HCT116 (cell line): ENCODE measurements at regions not wholly inside any gene's neighbourhood (a gene's known extent, or its start where the extent isn't known, plus 50 kb on each side); places are given as distances from the start of the nearest gene placed in this dataset.

ENCODE experiments used
- ATAC-seq: fragments of 200-7000 bp; cut with Tn5 transposase; 2 replicates; pipeline ENCODE4 v1.9.1; 2020; ENCODE audit warnings: mild to moderate bottlenecking, moderate library complexity
- BruUV-seq: library from RNA; stranded (reverse); fragments of 400-500 nt; replicated peaks from 2 replicates; lab custom pipeline; 2021; lab: Mats Ljungman, UMichigan
- CTCF ChIA-PET: fragments of 300-600 bp; sonication (Branson Sonifier 250); formaldehyde crosslinking; loops from one replicate; lab custom pipeline; 2021; ENCODE audit warnings: antibody characterized with exemption; lab: Charles Lee
- POLR2A ChIA-PET: fragments of 300-600, 350-600 bp; sonication (Branson Sonifier 250); formaldehyde crosslinking; loops from one replicate; lab custom pipeline; 2021; ENCODE audit warnings: antibody characterized with exemption; lab: Charles Lee
- RAD21 ChIA-PET, 2 experiments: fragments of 300-600 bp; sonication (Branson Sonifier 250); formaldehyde crosslinking; loops; one replicate each; lab custom pipeline; 2023; ENCODE audit warnings: low total read pairs in 2 of 2; ENCODE audit not compliant: uncharacterized antibody in 2 of 2, unreplicated experiment in 2 of 2, low non-redundant PET in 1 of 2; lab: Charles Lee
- DNase-seq: peaks from one replicate; pipeline ENCODE4 v3.0.0-alpha.2; 2010; ENCODE audit warnings: low read depth, low spot score
- H2AFZ ChIP-seq: fragments of 200-600 bp; shearing (Covaris generic), sonication (generic); 2 replicates; pipeline ENCODE4 v1.6.1; 2017; ENCODE audit warnings: low read depth, mixed run types, mixed read lengths, antibody characterized with exemption, low read length; ENCODE audit not compliant: poor library complexity, severe bottlenecking
- H3K27ac ChIP-seq: 2 replicates; pipeline ENCODE4 v1.5.1; 2012; ENCODE audit warnings: low read depth, low read length
- H3K27me3 ChIP-seq: fragments of 200-600 bp; sonication (generic); 2 replicates; pipeline ENCODE4 v1.6.1; 2016; ENCODE audit warnings: mixed run types, low read length, mixed read lengths; ENCODE audit not compliant: insufficient read depth
- H3K36me3 ChIP-seq, 2 experiments: fragments of 200-500 bp in 1 of 2; fragments of 200-600 bp in 1 of 2; sonication (Bioruptor generic) in 1 of 2; sonication (generic) in 1 of 2; 2 replicates each; pipeline versions ENCODE4 v1.5.1 to v1.6.1; 2014 to 2016; ENCODE audit warnings: low read length in 2 of 2, inconsistent platforms in 1 of 2, mixed read lengths in 1 of 2, mixed run types in 1 of 2; ENCODE audit not compliant: insufficient read depth in 2 of 2, control insufficient read depth in 1 of 2
- H3K4me1 ChIP-seq, 2 experiments: fragments of 200-600 bp in 1 of 2; sonication (generic) in 1 of 2; 2 replicates each; pipeline versions ENCODE4 v1.5.1 to v1.6.1; 2012 to 2017; ENCODE audit warnings: low read length in 2 of 2, inconsistent platforms in 1 of 2, mild to moderate bottlenecking in 1 of 2, mixed read lengths in 1 of 2, mixed run types in 1 of 2, moderate library complexity in 1 of 2; ENCODE audit not compliant: insufficient read depth in 2 of 2, control insufficient read depth in 1 of 2
- H3K4me2 ChIP-seq: fragments of 200-600 bp; sonication (generic); 2 replicates; pipeline ENCODE4 v1.6.1; 2017; ENCODE audit warnings: mixed run types, low read length, mixed read lengths
- H3K4me3 ChIP-seq, 2 experiments: fragments of 200-600 bp in 1 of 2; sonication (generic) in 1 of 2; replicated peaks in 1 of 2; 2 replicates each; pipeline ENCODE4 v1.5.1; 2011 to 2016; ENCODE audit warnings: low read length in 2 of 2, control low read depth in 1 of 2, low read depth in 1 of 2, mild to moderate bottlenecking in 1 of 2, mixed read lengths in 1 of 2, mixed run types in 1 of 2
- H3K79me2 ChIP-seq: fragments of 200-600 bp; sonication (generic); 2 replicates; pipeline ENCODE4 v1.6.1; 2017; ENCODE audit warnings: mild to moderate bottlenecking, mixed run types, low read length, moderate library complexity, mixed read lengths; ENCODE audit not compliant: insufficient read depth
- H3K9ac ChIP-seq: fragments of 200-600 bp; sonication (generic); 2 replicates; pipeline ENCODE4 v1.6.1; 2016; ENCODE audit warnings: low read length, mixed read lengths
- H3K9me2 ChIP-seq: fragments of 200-600 bp; sonication (generic), shearing (Covaris generic); 2 replicates; pipeline ENCODE4 v1.6.1; 2017; ENCODE audit warnings: mixed run types, mild to moderate bottlenecking, moderate library complexity; ENCODE audit not compliant: insufficient read depth
- H3K9me3 ChIP-seq, 2 experiments: fragments of 200-500 bp in 1 of 2; fragments of 200-600 bp in 1 of 2; sonication (Bioruptor generic) in 1 of 2; sonication (generic) in 1 of 2; 2 replicates each; pipeline ENCODE4 v1.6.1; 2014 to 2017; ENCODE audit warnings: low read length in 2 of 2, mixed read lengths in 2 of 2, inconsistent platforms in 1 of 2, low read depth in 1 of 2, mild to moderate bottlenecking in 1 of 2, mixed run types in 1 of 2, moderate library complexity in 1 of 2; ENCODE audit not compliant: control insufficient read depth in 1 of 2, insufficient read depth in 1 of 2
- H4K20me1 ChIP-seq: fragments of 200-600 bp; sonication (generic), shearing (Covaris generic); 2 replicates; pipeline ENCODE4 v1.6.1; 2017; ENCODE audit warnings: mixed run types, mild to moderate bottlenecking, moderate library complexity; ENCODE audit not compliant: insufficient read depth
- EZH2phosphoT487 ChIP-seq: fragments of 200-600 bp; IDR thresholded peaks from 2 replicates; pipeline ENCODE4 v1.6.1; 2018; ENCODE audit warnings: antibody characterized with exemption, borderline replicate concordance
- SIN3A ChIP-seq: IDR thresholded peaks from 2 replicates; pipeline ENCODE4 v1.6.1; 2012; ENCODE audit warnings: low read depth
- SP1 ChIP-seq: IDR thresholded peaks from 2 replicates; pipeline ENCODE4 v1.6.1; 2012; ENCODE audit warnings: low read depth
- YY1 ChIP-seq: IDR thresholded peaks from 2 replicates; pipeline ENCODE4 v1.6.1; 2011; ENCODE audit warnings: low read length, low read depth, moderate library complexity, mild to moderate bottlenecking; ENCODE audit not compliant: insufficient replicate concordance; ENCODE audit errors: extremely low read depth
- ZNF274 ChIP-seq: fragments of 200-500 bp; sonication (Bioruptor generic); IDR thresholded peaks from 2 replicates; pipeline ENCODE4 v1.6.1; 2014; ENCODE audit warnings: mild to moderate bottlenecking, low read depth, low read length, inconsistent platforms
- intact Hi-C: fragments of 100-400 bp; cut with micrococcal nuclease; formaldehyde crosslinking; loops from 2 replicates; pipeline ENCODE4 v1.10.0; 2022

DNA sequence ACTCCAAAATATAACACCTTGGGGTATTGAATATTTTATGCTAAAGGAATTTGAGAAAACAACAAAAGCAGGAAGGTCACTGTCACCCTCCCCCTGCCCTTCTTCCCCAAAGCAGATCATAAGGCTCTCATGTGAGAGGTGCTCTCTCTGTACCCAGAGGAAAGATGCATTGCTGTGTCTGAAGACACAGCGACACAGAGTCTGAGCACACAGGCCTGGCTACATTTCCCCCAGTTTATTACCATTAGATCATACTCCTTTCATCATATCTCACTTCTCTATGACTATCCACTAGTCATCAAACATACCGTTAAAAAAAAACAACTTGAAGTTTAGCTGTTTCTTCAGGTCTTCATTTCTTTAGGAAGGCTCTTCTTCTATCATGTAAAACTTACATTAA, 127.1 kb downstream of the PPIAL4G start:
- Histone ChIP-seq H3K9me3 (no peaks in the 10 kb centered on the region), H3K4me3 (no peak overlapping the region), H3K9ac (no peak overlapping the region), H3K27ac (no peak overlapping the region), H3K4me1 (peaks cover 0 to 17% of the 10 kb centered on the region in 2 experiments; a peak in 3 of 4 replicates), H3K79me2 (no peaks in the 10 kb centered on the region), H2AFZ (no peak overlapping the region), H3K36me3 (no peaks in the 10 kb centered on the region), H4K20me1 (no peaks in the 10 kb centered on the region), H3K4me2 (no peak overlapping the region), H3K27me3 (no peaks in the 10 kb centered on the region), H3K9me2 (no peaks in the 10 kb centered on the region)
- ChIA-PET POLR2A (interaction anchor here (1.5 to 2.6 kb wide), 3 partner anchors 19 to 92 kb away, joined by 4 to 7 read pairs (median 7); no protein-coding TSS in a partner anchor), RAD21 (no interaction called here), CTCF (no interaction called here)
- intact Hi-C loops = no loop called here
- no TSS peak for BruUV-seq
- ATAC-seq (no peak), DNase-seq (no peak)
- no peak for TF ChIP-seq SIN3A
- TF ChIP-seq ZNF274 = no peak
- no peak for TF ChIP-seq SP1
- no peak for TF ChIP-seq YY1

- H3K27ac ChIP-seq = no peak overlapping the region
- intact Hi-C loops = no loop called here
- no peaks in the 10 kb centered on the region for H3K27me3 ChIP-seq
- H3K9me3 ChIP-seq = no peaks in the 10 kb centered on the region
- DNase-seq (no peak), ATAC-seq (no peak)
- no peak overlapping the region for H3K4me3 ChIP-seq
- RAD21 ChIA-PET = no interaction called here
- peaks cover 0 to 11% of the 10 kb centered on the region in 2 experiments; a peak in 1 of 4 replicates for H3K4me1 ChIP-seq
- BruUV-seq = no TSS peak
- H3K9me2 ChIP-seq = no peaks in the 10 kb centered on the region
- no peaks in the 10 kb centered on the region for H3K36me3 ChIP-seq
- no peaks in the 10 kb centered on the region for H4K20me1 ChIP-seq
- no peak overlapping the region for H3K4me2 ChIP-seq
- no peaks in the 10 kb centered on the region for H3K79me2 ChIP-seq
- POLR2A ChIA-PET = interaction anchor here (1.5 to 2.6 kb wide), 3 partner anchors 18 to 91 kb away, joined by 4 to 7 read pairs (median 7); no protein-coding TSS in a partner anchor
- no peak overlapping the region for H2AFZ ChIP-seq
- CTCF ChIA-PET = no interaction called here
- no peak overlapping the region for H3K9ac ChIP-seq
- TF ChIP-seq EZH2phosphoT487 = no peak
These were observed 128.2 kb downstream of the PPIAL4G start for GRCh38 chr1:148354913-148355308.
